Tongue (tissue), 1 donor: ENCODE measurements at regions not wholly inside any gene's neighbourhood (a gene's known extent, or its start where the extent isn't known, plus 50 kb on each side); places are given as distances from the start of the nearest gene placed in this dataset.
A peak's percentile ranks its signal among the peaks of the same experiment; 100 is the strongest.
"Not testable (repeated sequence)": the region's sequence is repeated elsewhere in the genome, so short reads cannot be mapped to it uniquely, and the experiment has no call there.

Source experiments
- DNase-seq: peaks from one replicate; pipeline ENCODE4 v3.0.0-alpha.2; 2015

- no peak for DNase-seq
Measured at GRCh38 chr12:69028941-69029729, 96.2 kb upstream of the CPM start.

- DNase-seq, result peak; percentile 77
Measured at GRCh38 chr12:69030321-69030720, 97.3 kb upstream of the CPM start.

GRCh38 chr12:69036533-69036932 lies 103.6 kb upstream of the CPM start:
- DNase-seq, result no peak

DNA sequence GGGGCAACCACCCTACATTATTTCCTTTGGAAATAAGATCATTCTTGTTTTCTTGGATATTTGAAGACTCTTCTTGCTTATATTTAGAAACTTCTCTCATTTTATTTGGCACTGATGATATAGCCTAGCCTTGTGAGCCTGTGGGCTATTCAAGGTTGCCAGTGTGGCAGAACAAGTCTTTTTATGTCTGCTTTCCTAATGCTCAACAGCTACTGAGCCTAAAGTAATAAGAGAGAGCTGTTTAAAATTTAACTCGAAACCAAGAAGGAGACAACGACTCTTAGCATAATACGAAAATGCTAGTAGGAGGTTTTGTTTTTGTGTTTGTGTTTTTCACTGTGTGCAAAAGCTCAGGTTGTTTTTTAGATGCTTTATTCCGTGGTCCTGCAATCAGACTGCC lies 104.0 kb upstream of the CPM start:
- no peak for DNase-seq

- DNase-seq, result no peak
Measured at GRCh38 chr12:69039911-69040310, 106.9 kb upstream of the CPM start.

DNA sequence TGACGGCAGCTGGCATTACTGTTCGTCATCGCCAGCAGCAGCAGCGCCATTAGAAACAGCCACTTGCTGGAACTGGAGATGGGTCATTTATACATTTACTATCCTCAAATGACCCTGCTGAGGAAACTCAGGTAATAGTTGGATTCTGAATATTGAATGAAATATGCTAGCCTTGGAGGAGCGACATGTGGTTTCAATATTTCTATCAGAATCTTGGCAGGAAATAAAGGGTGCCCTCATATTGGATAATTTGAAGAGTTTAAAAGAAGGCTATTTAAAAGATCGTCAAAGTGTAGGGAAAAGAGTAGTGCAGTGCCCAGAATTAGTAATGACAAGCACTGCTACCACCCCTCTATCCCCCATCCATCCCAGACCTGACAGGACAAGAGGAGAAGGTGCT lies 109.6 kb upstream of the CPM start:
- no peak for DNase-seq

DNA sequence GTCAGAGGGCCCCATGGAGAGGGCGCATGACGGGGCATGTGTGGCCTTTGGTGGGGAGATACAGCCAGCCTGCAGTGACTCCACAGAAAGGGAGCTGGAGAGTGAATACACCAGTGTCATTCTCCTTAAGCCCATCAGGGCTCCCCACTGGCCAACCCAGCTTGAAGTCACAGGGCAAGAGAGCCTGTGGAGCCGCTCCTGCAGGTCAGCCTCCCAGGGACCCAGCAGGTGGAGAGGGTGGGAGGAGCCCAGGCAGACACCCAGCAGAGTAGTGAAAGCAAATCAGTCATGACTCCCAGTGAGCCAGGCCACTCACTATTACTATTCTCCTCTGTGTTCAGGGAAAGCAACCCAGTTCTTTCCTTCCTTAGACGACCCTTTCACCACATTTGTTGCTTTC lies 110.0 kb upstream of the CPM start:
- DNase-seq, result no peak

DNA sequence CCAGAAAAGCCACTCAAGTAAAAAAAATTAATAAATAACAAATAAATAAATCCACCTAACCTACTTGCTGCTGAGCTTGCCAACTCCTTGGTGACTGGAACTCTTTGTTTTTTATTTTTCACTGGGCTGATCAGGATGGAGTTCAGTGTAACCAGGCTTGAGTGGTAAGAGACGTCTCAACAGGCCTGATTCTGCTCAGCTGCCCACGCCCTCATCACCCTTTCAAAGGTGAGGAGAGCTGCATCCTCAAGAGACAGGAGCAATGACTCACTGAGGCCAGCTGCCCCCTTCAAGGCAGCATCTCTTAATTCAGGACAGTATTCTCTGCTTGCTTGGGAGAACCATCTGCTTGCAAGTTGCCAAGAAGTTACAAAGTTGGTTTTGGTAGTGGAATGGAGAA lies 111.9 kb upstream of the CPM start:
- no peak for DNase-seq

DNA sequence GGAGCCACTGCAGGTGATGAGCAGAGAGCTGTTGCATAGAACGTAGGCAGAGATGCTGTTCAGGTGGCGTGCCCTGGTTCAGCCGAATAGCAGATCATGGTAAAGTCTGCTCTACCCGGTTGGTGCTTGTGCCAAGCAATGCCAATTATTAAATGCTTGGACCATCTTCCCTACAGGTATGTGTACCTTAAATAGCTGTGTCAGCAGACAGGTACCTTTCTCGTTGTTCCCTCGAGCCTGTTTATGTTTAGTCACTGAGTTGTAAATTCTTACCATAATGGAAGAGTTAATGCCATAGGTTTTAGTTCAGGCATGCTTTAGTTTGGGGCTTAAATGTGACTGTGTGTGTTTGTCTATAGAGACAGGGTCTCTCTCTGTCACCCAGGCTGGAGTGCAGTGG lies 112.5 kb upstream of the CPM start:
- no peak for DNase-seq

DNA sequence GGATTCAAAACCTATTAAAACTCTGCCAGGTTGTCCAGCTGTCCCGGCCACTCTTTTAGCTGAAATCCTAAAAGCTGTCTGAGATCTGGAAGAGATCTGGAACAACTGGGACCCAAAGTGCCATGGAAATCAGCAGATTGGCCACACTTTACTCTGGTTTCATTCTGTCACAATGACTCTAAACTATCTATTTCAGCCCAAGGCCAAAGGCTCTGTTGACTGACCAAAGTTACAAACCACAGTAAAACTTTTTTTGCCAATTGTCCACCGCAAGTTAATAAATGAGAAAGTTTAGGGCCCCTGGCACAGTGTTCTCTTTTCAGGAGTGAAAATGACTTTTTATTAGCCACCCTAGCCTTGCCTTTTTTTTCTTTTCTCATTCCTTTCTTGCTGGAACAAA lies 113.4 kb upstream of the CPM start:
- DNase-seq, result peak; percentile 92

DNA sequence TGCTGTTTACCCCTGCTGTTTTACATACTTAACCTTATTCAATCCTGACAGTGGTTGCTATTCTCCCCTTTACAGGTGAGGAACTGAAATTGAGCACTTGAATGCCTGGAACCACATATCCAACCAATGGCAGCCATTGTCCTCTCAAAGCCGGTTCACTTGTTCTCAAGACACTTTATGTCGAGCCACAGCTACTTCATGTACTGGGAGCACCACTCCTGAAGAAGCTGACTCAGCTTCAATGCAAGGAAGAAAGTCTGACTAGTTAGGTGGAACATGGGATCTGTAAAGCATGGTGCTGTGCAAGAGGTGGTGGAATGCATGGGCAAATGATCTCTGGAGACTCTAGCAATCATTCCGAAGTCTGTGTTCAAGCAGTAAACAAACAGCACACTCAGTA lies 113.9 kb upstream of the CPM start:
- DNase-seq, result no peak

DNA sequence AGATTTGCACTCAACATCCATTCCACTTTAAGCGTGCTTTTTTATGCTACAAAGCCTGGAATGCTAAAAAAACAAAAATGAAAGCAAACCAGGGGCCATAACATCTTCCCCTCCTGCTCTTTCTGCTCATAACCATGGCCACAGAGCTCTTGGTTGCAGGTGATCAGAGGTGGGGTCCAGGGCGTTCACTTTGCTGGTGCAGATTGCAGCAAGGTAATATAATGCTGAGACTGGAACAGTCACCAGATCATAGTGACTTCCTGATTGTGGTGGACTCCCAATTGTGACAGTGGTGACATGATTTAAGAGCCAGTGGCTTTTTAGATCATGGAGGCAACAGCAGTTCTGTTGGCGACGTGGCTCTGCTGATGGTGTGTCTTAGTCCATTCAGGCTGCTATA lies 115.0 kb upstream of the CPM start:
- no peak for DNase-seq

- not testable (repeated sequence) for DNase-seq
Measured at GRCh38 chr12:69049855-69050254, 116.9 kb upstream of the CPM start.

- DNase-seq, result peak; percentile 71
Measured at GRCh38 chr12:69052613-69053408, 119.8 kb upstream of the CPM start.

DNA sequence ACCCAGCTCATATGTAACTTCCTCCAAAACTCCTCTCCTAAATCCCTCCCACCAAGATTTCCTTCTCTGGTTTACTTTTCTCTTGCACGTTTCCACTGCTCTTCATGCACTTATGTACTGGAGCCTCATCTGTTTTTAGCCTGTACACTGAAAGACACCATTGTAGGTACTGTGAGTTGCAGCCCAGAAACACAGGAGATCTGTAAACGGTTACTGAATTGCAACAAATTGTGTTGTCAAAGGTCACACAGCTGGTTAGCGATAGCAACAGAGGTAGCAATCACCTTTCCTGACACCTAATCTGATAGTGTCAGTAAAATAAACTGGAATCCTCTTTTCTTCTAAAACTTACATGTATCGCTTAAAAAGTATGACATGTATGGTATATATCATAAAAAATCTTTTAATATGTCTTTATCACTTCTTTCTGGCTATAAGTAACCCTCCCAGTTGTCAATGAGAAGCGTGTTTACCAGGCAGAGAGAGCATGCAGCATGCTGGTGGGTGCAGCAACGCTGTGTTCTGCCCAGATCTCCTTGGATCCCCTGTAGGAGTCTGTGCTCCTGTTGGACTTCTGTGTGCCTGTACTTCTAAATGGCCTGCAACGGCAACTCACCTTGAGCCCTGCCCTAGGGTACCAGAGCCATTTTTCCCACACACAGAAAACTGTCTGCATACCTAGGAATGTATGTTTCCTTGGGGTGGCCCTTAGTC lies 121.5 kb upstream of the CPM start:
- DNase-seq, result no peak

GRCh38 chr12:69055280-69055679 lies 122.3 kb upstream of the CPM start:
- DNase-seq, result no peak

GRCh38 chr12:69055706-69056105 lies 122.7 kb upstream of the CPM start:
- no peak for DNase-seq

- peak; percentile 31 for DNase-seq
Measured at GRCh38 chr12:69056743-69057515, 124.0 kb upstream of the CPM start.

GRCh38 chr12:69057742-69058141 lies 124.8 kb upstream of the CPM start:
- no peak for DNase-seq

- DNase-seq, result no peak
Measured at GRCh38 chr12:69059465-69060457, 126.8 kb upstream of the CPM start.

- DNase-seq, result no peak
Measured at GRCh38 chr12:69061574-69061973, 128.6 kb upstream of the CPM start.
